HG03196 (cell line): ENCODE measurements at regions not wholly inside any gene's neighbourhood (a gene's known extent, or its start where the extent isn't known, plus 50 kb on each side); places are given as distances from the start of the nearest gene placed in this dataset.
"Not testable (repeated sequence)": the region's sequence is repeated elsewhere in the genome, so short reads cannot be mapped to it uniquely, and the experiment has no call there.

Source experiments
- ATAC-seq: cut with Tn5 transposase; IDR thresholded peaks from one replicate; pipeline ENCODE4 v1.9.1; 2021; ENCODE audit not compliant: unreplicated experiment

DNA sequence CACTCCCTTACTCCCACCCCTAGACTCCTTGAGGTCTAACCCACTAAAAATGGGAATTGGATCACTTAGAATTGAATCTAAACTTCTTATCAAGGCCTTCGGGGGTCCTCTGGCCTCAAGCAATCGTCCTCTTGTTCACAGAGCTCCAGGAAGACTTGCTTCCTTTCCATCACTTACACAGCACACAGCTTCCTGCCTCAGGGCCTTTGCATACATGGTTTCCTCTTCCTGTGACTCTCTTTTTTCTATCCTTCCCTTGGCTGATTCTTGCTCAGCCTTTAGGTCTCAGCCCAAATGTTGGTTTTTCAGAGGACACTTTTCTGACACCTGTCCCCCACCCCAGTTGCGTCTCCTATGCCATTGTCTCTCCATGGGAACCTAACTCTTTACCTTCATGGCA lies 50.0 kb upstream of the ALDH1B1 start:
- ATAC-seq, result no peak

DNA sequence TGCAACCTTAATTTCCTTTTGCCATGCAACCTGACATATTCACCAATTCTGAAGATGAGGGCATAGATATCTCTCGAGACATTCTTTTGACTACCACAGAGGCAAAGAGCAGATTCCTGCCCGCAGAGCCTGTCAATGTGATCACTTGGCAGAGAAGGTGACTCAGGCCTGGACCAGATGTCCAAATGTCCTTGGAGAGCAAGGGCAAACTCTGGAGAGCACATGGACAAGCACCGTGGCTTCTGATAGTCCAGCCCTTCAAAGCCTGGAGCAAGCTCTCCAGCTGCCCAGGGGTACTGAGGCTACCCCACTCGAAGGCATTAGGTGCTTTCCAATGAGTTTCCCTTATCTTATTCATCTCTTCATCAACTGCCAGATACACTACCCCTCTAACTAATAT lies 50.4 kb upstream of the ALDH1B1 start:
- ATAC-seq, result no peak

DNA sequence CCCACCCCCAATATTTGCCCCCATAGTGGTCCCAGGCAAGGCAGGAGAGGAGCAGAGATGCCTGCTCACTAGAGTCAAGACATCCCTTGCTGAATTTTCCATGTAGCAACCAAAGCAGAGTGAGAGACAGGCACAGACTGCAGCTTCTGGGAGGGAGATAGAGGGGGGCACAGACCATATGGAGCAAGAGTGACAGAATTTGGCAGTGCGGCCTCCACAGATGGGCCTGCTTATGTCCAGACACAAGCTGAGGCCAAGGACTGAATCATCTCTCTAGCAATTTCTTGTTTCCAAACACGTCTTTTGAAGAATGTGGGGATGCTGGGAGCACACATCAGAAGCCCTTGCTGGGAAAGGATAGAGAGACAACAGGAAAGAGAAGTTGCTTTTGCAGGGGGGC lies 53.0 kb upstream of the ALDH1B1 start:
- no peak for ATAC-seq

DNA sequence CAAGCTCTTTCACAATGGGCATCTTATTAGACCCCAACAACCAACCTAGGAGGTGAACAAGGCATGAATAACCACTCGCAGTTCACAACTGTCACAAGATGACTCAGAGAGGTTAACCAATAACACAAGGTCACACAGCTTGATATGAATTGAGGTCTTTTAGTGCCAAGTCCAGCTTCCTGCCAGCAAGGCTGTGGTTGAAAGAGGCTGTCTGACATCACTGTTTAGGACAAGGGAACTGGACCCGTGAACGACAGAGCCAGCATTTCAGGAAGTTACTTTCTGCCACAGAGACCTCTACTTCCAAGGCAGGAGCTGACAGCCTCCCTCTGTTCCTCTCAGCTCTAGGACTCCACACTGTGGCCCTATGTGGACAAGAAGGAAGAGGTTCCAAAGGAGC lies 53.4 kb upstream of the ALDH1B1 start:
- peak; percentile 64 for ATAC-seq

DNA sequence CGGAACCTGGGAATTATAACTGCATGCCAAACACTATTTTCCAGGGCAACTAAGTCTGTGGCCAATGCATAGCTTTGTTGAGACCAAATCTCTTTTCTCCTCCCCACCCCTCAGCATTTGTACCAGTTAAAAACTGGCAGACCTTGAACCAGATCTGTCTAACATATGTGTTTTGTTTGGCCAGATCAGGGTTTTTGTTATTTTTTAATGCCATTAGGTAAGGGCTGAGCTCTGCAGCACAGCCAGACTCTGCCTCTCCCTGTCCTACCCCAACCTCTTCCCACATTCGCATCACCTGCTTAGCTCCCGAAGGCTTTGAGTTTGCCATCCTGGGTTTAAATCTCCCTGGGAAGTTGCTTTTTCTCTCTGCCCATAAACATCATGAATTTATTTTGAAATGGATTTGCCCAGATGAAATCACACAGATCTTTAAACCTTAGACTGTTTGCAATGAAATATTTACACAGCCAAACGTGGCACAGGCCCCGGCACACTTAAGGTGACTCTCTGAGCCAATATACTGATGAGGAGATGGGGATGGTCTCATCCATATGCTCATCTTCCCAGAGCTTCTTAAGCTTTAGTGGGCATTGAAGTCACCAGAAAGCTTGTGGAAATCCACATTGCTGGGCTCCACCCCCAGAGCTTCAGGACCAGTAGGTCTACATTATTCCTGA lies 54.0 kb upstream of the ALDH1B1 start:
- no peak for ATAC-seq

DNA sequence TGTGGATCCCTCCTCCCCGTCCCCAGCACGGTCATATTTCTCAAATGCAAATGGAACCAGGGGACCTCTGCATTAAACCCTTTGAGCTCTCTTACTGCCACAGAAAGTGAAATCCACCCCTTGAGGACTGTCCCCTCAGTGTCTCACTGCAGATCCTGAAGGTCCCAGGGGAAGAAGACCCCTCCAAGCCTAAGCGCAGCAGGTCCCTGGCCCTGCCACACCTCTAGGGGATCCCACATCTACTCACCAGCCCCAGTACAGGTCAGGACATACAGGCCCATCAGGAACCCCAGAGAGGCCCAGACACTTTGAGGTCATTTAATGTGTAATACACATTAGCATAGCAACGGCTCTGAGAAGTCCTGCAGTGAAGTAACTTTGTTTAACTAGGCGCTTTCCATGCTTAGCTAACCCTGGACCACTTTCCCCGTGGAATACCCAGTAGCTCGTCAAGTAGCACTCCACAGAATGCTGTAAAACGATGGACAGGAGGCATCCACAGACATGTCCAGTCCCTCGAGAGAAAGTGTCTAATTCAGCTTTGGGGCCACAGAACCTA lies 54.7 kb upstream of the ALDH1B1 start:
- no peak for ATAC-seq

DNA sequence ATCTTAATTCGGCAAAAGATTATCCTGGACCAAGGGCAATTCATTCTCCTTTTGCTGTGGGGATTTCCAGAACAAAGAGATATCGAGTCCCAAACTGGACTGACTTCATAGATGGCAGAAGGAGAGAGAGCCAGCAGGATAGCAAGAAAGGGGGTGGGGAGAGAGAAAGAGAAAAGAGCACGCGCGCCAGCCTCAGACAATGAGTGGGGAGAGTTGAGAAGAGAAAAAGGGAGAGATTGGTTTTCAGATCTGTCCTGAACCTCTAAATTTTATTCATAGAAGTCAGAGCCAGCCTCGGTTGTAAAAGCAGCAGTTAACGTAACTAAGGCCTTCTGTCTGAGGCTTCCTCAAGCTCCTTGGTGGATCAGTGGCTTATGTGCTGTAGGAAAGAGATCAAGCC lies 55.3 kb upstream of the ALDH1B1 start:
- no peak for ATAC-seq

DNA sequence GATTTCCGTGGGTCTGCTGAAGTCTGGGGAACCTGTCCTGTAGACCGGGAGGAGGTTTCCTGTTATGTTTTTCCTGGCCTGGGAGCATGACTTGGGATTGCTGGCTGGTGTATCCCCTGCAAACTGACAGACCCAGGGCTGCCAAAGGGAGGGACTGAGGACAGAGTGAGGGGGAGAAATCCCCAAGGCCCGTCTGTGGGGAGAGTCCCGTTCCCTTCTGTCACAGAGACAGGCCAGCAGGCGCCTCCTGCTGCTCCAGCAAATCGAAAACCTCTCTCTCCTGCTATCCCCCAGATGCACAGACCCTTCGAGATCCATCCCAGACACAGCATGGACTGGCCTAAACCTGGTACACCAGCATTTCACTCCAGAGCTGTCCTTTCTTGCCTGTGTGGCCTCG lies 56.2 kb upstream of the ALDH1B1 start:
- no peak for ATAC-seq

DNA sequence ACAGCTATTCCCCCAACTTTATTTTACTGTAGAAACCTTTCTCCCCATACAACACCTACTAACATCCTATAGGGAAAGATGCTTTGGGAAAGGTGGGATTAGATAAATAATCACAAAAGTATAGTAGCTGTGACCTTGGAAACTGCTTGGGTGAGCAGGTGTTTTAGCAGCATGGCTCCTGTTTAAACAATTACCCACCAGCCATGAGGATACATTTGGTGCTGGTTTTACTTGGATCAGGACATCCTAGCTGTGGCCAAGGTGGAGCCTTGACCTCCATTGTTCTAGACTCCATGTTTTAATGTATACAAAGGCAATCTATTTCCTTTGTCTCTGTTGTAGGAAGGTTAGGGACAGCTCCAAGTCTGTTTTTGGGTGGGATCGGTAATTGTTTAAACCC lies 56.8 kb upstream of the ALDH1B1 start:
- no peak for ATAC-seq

DNA sequence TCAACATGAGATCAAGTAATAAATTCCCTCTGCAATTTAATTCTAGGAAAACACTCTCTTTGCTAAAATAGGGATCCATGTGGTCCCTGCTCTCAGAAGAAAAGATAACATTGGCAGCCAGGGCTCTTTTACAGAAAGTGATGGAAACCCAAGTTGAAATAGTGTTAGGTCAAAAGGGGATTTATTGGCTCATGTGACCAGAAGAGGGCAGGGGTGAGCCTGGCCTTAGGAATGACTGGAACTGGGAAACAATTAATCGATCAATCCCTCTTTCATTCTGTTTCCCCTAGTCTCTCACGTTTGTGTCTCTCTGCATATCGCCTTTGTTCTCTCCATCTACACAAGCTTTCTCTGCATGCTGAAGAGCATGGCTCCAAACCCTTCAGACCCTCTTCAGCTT lies 58.3 kb upstream of the ALDH1B1 start:
- ATAC-seq, result no peak

DNA sequence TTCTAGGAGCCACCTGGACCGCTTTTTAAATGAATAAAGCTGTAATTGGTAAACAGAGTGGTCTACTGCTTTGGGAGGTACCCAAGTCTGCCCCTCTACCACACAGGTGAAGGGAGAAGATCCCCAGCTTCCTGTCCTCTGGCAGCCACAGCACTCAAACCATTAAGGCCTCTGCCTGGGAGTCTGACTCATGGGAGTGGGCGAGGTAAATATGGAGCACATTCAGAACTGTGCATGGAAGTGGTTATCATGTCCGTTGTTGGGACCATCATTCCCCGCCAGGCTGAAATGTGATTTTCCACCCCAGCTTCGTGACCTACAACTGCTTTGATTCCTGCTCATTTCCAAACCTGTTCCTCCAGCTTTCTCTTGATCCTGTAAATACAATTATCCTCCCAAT lies 59.5 kb upstream of the ALDH1B1 start:
- ATAC-seq, result no peak

DNA sequence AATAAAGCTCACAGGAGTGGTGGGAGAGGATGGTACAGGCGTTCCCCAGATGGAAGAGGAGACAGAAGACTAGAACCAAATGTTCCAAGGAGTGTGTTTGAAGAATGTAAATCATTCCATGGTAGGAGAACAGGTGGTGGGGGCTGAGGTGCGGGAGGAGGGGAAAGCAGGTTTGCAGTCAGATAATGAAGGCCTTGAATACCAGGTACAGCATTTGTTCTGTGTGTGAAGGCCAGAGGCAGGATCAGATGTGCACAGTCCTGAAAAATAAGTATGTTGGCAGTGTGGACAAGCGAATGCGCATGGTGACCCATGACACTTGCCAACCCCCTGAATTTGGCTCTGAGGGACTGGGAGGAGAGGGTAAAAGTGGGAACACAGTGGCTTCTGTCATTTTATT lies 59.9 kb upstream of the ALDH1B1 start:
- ATAC-seq, result no peak

DNA sequence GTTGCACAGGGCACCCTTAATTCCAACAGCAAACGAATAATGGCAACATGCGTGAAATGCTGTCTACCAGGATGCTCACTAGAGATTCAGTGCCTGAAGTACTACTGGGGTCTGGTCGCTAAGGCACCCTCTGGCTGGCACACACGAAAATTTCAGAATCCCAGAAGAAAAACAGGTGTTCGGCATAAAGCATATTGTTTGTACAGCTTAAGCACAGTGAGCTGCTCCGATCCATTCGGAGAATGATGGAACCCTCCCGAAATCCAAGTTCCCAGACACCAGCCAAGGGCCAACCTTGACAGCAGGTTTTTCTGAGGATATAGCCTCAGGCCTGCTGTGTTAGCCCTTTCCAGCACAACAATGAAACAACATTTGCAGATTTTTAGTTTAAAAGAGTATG lies 61.4 kb upstream of the ALDH1B1 start:
- ATAC-seq, result no peak

DNA sequence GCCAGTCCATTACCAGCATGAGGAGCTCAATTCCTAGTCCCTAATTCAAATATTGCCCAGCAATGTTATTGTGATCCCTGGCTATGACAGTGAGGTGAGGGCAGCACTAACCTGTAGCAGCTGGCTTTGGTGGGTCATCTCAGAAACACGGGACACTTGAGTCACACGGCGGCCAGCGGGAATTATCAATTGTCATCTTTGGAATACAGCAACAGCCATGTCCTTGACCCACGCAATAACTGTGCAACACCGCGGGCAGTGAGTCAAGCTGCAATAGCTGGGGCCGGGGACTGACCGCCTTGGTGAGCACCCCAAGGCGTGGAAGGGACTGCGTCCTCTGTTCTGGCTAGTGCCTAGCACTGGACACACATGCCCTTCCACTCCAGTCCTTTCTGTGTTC lies 62.5 kb upstream of the ALDH1B1 start:
- no peak for ATAC-seq

DNA sequence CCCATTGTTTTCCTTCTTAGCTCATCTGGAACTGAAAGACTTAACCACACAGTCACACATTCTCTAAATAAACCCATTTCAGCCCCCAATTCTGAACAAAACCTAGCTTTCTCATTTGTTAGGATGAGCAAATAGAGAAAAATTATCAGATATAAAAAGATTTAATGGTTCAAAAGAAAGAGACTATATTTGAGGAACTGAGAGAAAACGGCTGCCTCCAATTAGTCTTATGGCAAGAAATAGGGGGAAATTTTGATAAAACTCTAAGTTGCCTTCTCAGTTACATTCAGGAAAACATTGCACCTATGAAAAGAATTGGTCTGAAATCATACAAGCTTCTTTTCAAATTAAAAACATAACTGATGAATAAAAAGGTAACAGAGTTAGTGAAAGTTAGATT lies 63.7 kb upstream of the ALDH1B1 start:
- ATAC-seq, result no peak

DNA sequence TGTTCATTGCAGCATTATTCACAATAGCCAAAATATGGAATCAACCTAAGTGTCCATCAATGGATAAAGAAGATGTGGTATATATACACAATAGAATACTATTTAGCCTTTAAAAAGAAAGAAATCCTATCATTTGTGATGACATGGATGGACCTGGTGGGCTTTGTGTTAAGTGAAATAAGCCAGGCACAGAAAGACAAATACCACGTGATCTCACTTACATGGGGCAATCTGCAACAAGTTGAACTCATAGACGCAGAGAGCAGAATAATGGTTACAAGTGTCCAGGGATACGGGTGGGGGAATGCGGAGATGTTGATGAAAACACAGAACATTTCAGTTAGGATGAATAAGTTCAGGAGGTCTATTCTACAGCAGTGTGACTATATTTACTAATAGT lies 66.4 kb upstream of the ALDH1B1 start:
- no peak for ATAC-seq

DNA sequence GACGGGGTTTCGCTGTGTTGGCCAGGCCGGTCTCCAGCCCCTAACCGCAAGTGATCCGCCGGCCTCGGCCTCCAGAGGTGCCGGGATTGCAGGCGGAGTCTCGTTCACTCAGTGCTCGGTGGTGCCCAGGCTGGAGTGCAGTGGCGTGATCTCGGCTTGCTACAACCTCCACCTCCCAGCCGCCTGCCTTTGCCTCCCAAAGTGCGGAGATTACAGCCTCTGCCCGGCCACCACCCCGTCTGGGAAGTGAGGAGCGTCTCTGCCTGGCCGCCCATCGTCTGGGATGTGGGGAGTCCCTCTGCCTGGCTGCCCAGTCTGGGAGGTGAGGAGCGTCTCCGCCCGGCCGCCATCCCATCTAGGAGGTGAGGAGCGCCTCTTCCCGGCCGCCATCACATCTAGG lies 68.3 kb upstream of the ALDH1B1 start:
- not testable (repeated sequence) for ATAC-seq

DNA sequence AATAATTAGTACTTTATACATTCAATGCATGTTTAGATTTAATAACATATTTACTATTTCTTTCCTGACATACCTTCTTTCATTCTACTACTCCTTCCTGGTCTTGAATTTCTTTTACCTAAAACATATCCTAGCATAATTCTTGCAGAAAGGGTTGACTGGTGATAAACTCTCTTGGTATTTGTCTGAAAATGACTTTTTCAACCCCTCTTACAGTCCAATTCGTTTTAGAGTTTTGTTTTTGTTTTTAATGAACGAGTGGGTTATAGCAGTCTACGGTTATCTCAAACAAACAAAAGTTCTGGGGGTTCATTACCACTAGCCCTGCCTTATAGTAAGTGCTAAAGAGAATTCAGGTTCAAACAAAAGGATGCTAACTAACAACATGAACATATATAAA lies 69.6 kb upstream of the ALDH1B1 start:
- ATAC-seq, result no peak

DNA sequence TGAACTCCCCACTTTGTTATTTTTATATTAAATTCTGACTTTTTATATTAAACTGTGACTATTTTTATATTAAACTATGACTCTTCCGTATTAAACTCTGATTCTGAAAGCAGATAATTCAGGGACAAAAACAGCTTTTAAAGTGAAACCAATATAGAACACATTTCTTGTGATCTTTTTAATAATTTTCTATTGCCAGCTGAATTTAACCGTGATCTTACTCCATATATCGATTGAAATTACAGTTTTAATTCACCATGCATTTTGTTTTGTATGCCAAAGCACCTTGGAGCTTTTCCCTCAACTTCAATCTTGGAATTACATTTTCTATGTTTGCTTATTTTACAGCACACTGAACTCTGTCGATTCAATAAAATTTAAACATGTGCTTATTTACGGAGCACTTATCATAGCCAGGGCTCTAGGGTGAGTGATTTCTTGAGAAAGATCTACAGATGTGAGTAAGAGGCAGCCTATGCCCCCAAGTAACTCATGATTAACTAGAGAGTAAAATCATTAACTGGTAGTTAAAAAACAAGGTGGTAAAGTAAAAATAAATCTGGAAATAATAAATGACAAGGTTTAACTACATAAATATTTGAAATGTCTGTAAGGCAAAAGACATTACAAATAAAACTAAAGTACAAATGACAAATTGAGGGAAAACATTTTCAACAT lies 72.9 kb upstream of the ALDH1B1 start:
- ATAC-seq, result no peak

DNA sequence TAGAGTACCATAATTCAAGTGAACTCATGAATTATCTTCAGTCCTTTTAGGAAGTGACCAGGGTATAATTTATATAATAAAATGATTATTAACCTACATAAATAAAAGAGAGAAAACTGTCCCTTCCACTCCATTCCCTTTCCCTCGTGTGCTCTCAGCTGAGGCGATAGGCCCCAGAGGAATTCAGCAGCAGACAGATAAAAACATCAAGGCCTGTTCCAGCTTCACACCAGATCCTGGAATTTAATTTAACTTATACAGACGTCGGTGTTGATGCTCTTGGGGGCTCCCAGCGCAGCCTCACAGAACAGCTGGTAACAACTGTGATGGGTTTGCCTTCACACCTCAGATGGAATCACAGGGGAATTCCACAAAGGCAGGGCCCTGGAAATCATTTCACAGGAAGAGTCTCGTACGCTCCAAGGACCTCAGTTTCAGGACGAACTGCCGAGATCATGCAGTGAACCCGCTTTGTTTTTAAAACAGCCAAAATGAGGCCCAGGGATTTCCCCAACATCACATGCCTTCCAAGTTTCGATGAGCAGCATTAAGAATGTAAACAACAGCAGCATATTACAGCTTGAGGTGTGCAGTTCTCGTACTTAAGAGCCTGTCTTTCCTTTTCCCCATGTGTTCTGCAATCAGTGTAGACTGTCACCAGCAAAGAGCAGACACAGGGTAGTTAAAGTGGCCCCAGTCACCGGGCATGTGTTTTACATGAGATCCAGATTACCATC lies 73.6 kb upstream of the ALDH1B1 start:
- peak; percentile 89 for ATAC-seq

DNA sequence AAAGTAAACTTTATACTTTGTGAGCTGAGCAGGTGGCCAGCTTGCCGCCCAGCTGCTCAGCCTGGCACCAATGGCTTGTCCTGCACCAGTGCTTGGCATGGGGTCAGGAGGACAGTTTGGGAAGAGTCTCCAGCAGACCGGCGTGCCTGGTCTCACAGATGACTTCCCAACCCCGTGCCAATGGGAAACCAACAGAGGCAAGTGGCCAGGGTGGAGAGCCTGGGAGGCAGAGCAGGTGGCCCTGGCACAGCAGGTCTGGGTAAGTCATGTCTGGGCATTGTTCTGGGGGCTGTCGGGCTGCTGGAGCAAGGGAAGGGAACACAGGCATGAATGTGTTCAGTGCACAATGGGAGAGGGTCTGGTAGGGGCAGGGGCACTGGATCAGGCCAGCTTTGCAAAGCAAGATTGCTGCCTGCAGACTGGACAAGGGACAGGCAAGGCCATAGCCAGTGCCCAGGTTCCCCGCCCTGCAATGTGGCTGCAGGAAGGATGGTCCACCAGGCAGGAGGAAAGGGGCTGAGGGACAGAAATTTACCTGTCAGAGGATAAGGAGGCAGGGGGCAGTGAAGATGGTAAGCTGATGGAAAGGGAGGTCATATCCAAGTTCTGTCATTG lies 76.2 kb upstream of the ALDH1B1 start:
- ATAC-seq, result no peak
